K562 (cell line): ENCODE measurements at regions not wholly inside any gene's neighbourhood (a gene's known extent, or its start where the extent isn't known, plus 50 kb on each side); places are given as distances from the start of the nearest gene placed in this dataset.

Experiments used
- ATAC-seq: fragments of 200-7000 bp; cut with Tn5 transposase; 3 replicates; pipeline ENCODE4 v1.9.1; 2020; ENCODE audit warnings: moderate library complexity
- BruUV-seq: library from RNA; stranded (reverse); fragments of 400-500 nt; replicated peaks from 2 replicates; lab custom pipeline; 2021; lab: Mats Ljungman, UMichigan
- CTCF ChIA-PET: fragments of 300-600 bp; formaldehyde crosslinking; extraction: SDS; loops from one replicate; lab custom pipeline; 2021; ENCODE audit warnings: low intra/inter-chr PET ratio; lab: Yijun Ruan, JAX
- POLR2A ChIA-PET: fragments of 300-600, 350-650 bp; sonication (Branson Sonifier 250); formaldehyde crosslinking; extraction: SDS; loops from one replicate; lab custom pipeline; 2021; ENCODE audit warnings: antibody characterized with exemption, inconsistent platforms; lab: Yijun Ruan, JAX
- DNase-seq, 4 experiments: peaks; one replicate each; pipeline versions ENCODE4 v3.0.0 to v3.0.0-alpha.2; 2011 to 2018; ENCODE audit warnings: low spot score in 3 of 4, mixed read lengths in 3 of 4; ENCODE audit errors: extremely low read depth in 1 of 4
- FAIRE-seq: peaks from 2 replicates; lab custom pipeline; 2011; peaks lifted over from hg19 to GRCh38; lab: Jason Lieb, UNC
- H2AFZ ChIP-seq: 2 replicates; pipeline ENCODE4 v1.6.0; 2011; ENCODE audit warnings: low read depth, low read length, control low read depth, inconsistent platforms
- H3K27ac ChIP-seq: fragments of 200-600 bp; 3 replicates; pipeline ENCODE4 v1.8.0; 2011; ENCODE audit warnings: low read depth, mild to moderate bottlenecking, control low read depth, inconsistent platforms, low read length, moderate library complexity, mixed read lengths; ENCODE audit errors: extremely low read depth
- H3K27me3 ChIP-seq, 2 experiments: fragments of 300-600 bp in 1 of 2; 2 replicates in 1 of 2; 3 replicates in 1 of 2; pipeline versions ENCODE4 v1.6.0 to v1.8.0; 2011; ENCODE audit warnings: inconsistent platforms in 2 of 2, low read length in 2 of 2, mild to moderate bottlenecking in 1 of 2, mixed read lengths in 1 of 2, moderate library complexity in 1 of 2; ENCODE audit not compliant: control insufficient read depth in 2 of 2, insufficient read depth in 2 of 2
- H3K36me3 ChIP-seq: fragments of 300-600 bp; 3 replicates; pipeline ENCODE4 v1.8.0; 2011; ENCODE audit warnings: mild to moderate bottlenecking, low read length, inconsistent platforms; ENCODE audit not compliant: control insufficient read depth, insufficient read depth
- H3K4me1 ChIP-seq, 2 experiments: fragments of 200-600 bp in 1 of 2; replicated peaks in 1 of 2; 2 replicates in 1 of 2; 3 replicates in 1 of 2; pipeline versions ENCODE4 v1.5.1 to v1.8.0; 2011; ENCODE audit warnings: inconsistent platforms in 2 of 2, low read length in 2 of 2, mild to moderate bottlenecking in 1 of 2, mixed read lengths in 1 of 2, moderate library complexity in 1 of 2; ENCODE audit not compliant: control insufficient read depth in 2 of 2, insufficient read depth in 2 of 2
- H3K4me2 ChIP-seq: 2 replicates; pipeline ENCODE4 v1.6.1; 2011; ENCODE audit warnings: low read length, control low read depth, inconsistent platforms, mixed read lengths; ENCODE audit not compliant: insufficient read depth
- H3K4me3 ChIP-seq: fragments of 200-600 bp; sonication (generic), shearing (Covaris generic); 2 replicates; pipeline ENCODE4 v1.5.1; 2016; ENCODE audit warnings: control low read depth, inconsistent platforms
- H3K79me2 ChIP-seq: fragments of 200-600 bp; 3 replicates; pipeline ENCODE4 v1.8.0; 2011; ENCODE audit warnings: low read length, inconsistent platforms; ENCODE audit not compliant: control insufficient read depth, insufficient read depth
- H3K9ac ChIP-seq, 2 experiments: 2 replicates each; pipeline versions ENCODE4 v1.6.0 to v1.6.1; 2011; ENCODE audit warnings: low read depth in 2 of 2, low read length in 2 of 2, control low read depth in 1 of 2, inconsistent platforms in 1 of 2, mild to moderate bottlenecking in 1 of 2, mixed read lengths in 1 of 2; ENCODE audit not compliant: insufficient read depth in 1 of 2
- H3K9me1 ChIP-seq: one replicate; pipeline ENCODE4 v1.6.0; 2011; ENCODE audit warnings: inconsistent platforms, mild to moderate bottlenecking, low read length, moderate library complexity; ENCODE audit not compliant: control insufficient read depth, insufficient read depth
- H3K9me3 ChIP-seq: replicated peaks from 2 replicates; pipeline ENCODE4 v1.5.1; 2011; ENCODE audit warnings: low read depth, low read length, inconsistent platforms; ENCODE audit not compliant: control insufficient read depth, insufficient read depth
- H4K20me1 ChIP-seq: replicated peaks from 2 replicates; pipeline ENCODE4 v1.6.1; 2011; ENCODE audit warnings: low read length, inconsistent platforms, mixed read lengths; ENCODE audit not compliant: control insufficient read depth, insufficient read depth
- DNMT1 ChIP-seq: fragments of 450-650 bp; IDR thresholded peaks from 2 replicates; pipeline ENCODE4 v1.6.1; 2016; ENCODE audit warnings: antibody characterized with exemption, mild to moderate bottlenecking
- ETV5 ChIP-seq: sonication (generic); formaldehyde crosslinking; IDR thresholded peaks from 2 replicates; pipeline ENCODE4 v1.4.0; 2020; ENCODE audit warnings: low read depth, mild to moderate bottlenecking, missing genetic modification reagents
- HDAC8 ChIP-seq: fragments of 450-650 bp; IDR thresholded peaks from 2 replicates; pipeline ENCODE4 v1.6.1; 2016; ENCODE audit warnings: mild to moderate bottlenecking, missing genetic modification characterization, moderate library complexity, missing compliant biosample characterization
- PHB ChIP-seq: fragments of 250-450 bp; sonication (Bioruptor Pico); IDR thresholded peaks from 2 replicates; pipeline ENCODE4 v1.5.0; 2021
- POLR3A ChIP-seq: IDR thresholded peaks from 2 replicates; pipeline ENCODE4 v1.6.1; 2011; ENCODE audit warnings: borderline replicate concordance, mild to moderate bottlenecking, moderate library complexity; ENCODE audit not compliant: insufficient read length, insufficient read depth; ENCODE audit errors: extremely low read depth
- WGBS: fragments of 100-300 bp; shearing (Covaris generic); methylation state at CpG from one replicate; pipeline ENCODE4 v1.1.6; 2016; ENCODE audit warnings: low coverage, mixed read lengths; ENCODE audit not compliant: insufficient coverage; ENCODE audit errors: missing lambda C conversion rate; 5-methylcytosine and 5-hydroxymethylcytosine counted together
- in situ Hi-C: fragments of 300-500 bp; cut with MboI; formaldehyde crosslinking; loops from 4 replicates; pipeline ENCODE4 v1.15.0; 2018; ENCODE audit warnings: inconsistent platforms, mixed read lengths
- intact Hi-C: fragments of 100-400 bp; cut with micrococcal nuclease; formaldehyde crosslinking; loops from 2 replicates; pipeline ENCODE4 v1.14.2; 2022
- TF ChIP-seq, protein P1 (sequence below): sonication (generic); formaldehyde crosslinking; IDR thresholded peaks from 2 replicates; pipeline ENCODE4 v1.8.0; 2022; ENCODE audit warnings: mild to moderate bottlenecking, missing genetic modification reagents

DNA sequence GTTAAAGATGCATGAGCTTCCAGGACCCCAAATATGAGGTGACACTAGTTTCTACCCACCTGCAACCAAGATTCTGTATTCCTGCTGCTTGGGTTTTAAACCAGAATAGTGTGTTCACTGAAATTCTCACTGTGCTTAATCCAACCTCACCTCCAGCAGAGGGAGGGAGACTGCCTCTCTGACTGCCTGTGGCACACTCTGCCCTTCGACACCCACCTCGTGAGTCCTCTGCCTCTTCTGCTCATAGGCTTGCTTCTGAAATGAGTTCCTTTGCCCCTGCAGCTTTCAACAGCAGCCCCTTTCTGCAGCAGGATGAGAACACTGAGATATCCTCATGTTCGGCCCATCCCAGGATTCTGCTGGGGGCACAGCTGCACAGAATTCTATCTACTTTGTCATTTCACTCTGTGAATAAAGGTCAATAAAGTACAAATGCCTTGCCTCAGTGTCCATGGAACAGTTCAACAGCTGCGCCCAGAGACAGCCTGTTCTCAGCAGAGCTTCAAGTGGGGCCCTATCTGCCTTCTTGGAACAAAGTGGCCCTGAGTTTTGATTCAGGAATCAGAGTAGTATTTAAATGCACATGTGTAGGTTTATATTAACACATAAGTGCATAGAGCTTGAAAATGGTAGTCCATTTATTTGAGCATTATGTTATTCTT is 632.5 kb downstream of the TNS3 start:
- H3K4me1 ChIP-seq = no peaks in the 10 kb centered on the region
- no TSS peak for BruUV-seq
- no peak overlapping the region for H3K4me2 ChIP-seq
- H3K9ac ChIP-seq = no peak overlapping the region
- no peak for TF ChIP-seq ETV5
- TF ChIP-seq, protein P1, sequence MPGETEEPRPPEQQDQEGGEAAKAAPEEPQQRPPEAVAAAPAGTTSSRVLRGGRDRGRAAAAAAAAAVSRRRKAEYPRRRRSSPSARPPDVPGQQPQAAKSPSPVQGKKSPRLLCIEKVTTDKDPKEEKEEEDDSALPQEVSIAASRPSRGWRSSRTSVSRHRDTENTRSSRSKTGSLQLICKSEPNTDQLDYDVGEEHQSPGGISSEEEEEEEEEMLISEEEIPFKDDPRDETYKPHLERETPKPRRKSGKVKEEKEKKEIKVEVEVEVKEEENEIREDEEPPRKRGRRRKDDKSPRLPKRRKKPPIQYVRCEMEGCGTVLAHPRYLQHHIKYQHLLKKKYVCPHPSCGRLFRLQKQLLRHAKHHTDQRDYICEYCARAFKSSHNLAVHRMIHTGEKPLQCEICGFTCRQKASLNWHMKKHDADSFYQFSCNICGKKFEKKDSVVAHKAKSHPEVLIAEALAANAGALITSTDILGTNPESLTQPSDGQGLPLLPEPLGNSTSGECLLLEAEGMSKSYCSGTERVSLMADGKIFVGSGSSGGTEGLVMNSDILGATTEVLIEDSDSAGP = no peak
- no peak for TF ChIP-seq PHB (CRISPR knock-in tag)
- no peak for TF ChIP-seq DNMT1
- no peak for TF ChIP-seq HDAC8 (tag)
- no peak for TF ChIP-seq POLR3A
- no peak overlapping the region for H3K4me3 ChIP-seq
- H2AFZ ChIP-seq = no peak overlapping the region
- in situ Hi-C loops (no loop called here), intact Hi-C loops (no loop called here)
- DNase-seq = no peak
- ChIA-PET CTCF (no interaction called here), POLR2A (no interaction called here)
- no peak overlapping the region for H3K27ac ChIP-seq
- 0% methylated on average over 4 of the region's 4 CpGs for WGBS
- no peaks in the 10 kb centered on the region for H3K27me3 ChIP-seq
- H3K9me1 ChIP-seq = no peaks in the 10 kb centered on the region
- no peaks in the 10 kb centered on the region for H3K36me3 ChIP-seq
- H4K20me1 ChIP-seq = no peaks in the 10 kb centered on the region
- no peaks in the 10 kb centered on the region for H3K9me3 ChIP-seq
- FAIRE-seq = no peak
- H3K79me2 ChIP-seq = no peaks in the 10 kb centered on the region
- ATAC-seq = no peak
